SK-N-SH (cell line): ENCODE measurements at regions not wholly inside any gene's neighbourhood (a gene's known extent, or its start where the extent isn't known, plus 50 kb on each side); places are given as distances from the start of the nearest gene placed in this dataset.

Experiments used
- CTCF ChIA-PET: fragments of 300-600, 350-600 bp; formaldehyde crosslinking; extraction: SDS; loops from one replicate; lab custom pipeline; 2021; lab: Yijun Ruan, JAX
- POLR2A ChIA-PET: fragments of 350-600 bp; sonication (Branson Sonifier 250); formaldehyde crosslinking; extraction: SDS; loops from one replicate; lab custom pipeline; 2020; ENCODE audit warnings: antibody characterized with exemption, inconsistent platforms; lab: Yijun Ruan, JAX
- DNase-seq: peaks from one replicate; pipeline ENCODE4 v3.0.0; 2012
- H2AFZ ChIP-seq: fragments of 200-600 bp; sonication (generic); 2 replicates; pipeline ENCODE4 v1.8.1; 2016; ENCODE audit warnings: antibody characterized with exemption, mild to moderate bottlenecking, low read depth
- H3F3A ChIP-seq: fragments of 200-600 bp; sonication (generic); replicated peaks from 2 replicates; pipeline ENCODE3; 2016; ENCODE audit warnings: antibody characterized with exemption, mild to moderate bottlenecking; ENCODE audit not compliant: insufficient read depth
- H3K27ac ChIP-seq, 2 experiments: fragments of 200-500 bp in 1 of 2; fragments of 200-600 bp in 1 of 2; sonication (Bioruptor generic) in 1 of 2; sonication (generic), shearing (Covaris generic) in 1 of 2; 2 replicates each; pipeline versions ENCODE4 v1.5.1 to v1.6.1; 2014 to 2016; ENCODE audit warnings: low read depth in 2 of 2, inconsistent platforms in 1 of 2, low read length in 1 of 2, mild to moderate bottlenecking in 1 of 2, mixed read lengths in 1 of 2
- H3K27me3 ChIP-seq: fragments of 200-600 bp; sonication (generic), shearing (Covaris generic); 2 replicates; pipeline ENCODE4 v1.6.1; 2016; ENCODE audit warnings: mixed run types; ENCODE audit not compliant: insufficient read depth
- H3K36me3 ChIP-seq, 2 experiments: fragments of 200-500 bp in 1 of 2; fragments of 200-600 bp in 1 of 2; sonication (Bioruptor generic) in 1 of 2; sonication (generic) in 1 of 2; replicated peaks in 1 of 2; 2 replicates each; pipeline versions ENCODE3 to v1.5.1; 2014 to 2016; ENCODE audit warnings: low read length in 1 of 2, mild to moderate bottlenecking in 1 of 2; ENCODE audit not compliant: insufficient read depth in 2 of 2, control insufficient read depth in 1 of 2
- H3K4me1 ChIP-seq, 2 experiments: fragments of 200-500 bp in 1 of 2; fragments of 200-600 bp in 1 of 2; sonication (Bioruptor generic) in 1 of 2; sonication (generic), shearing (Covaris generic) in 1 of 2; 2 replicates each; pipeline versions ENCODE4 v1.5.1 to v1.6.1; 2014 to 2016; ENCODE audit warnings: low read depth in 1 of 2, low read length in 1 of 2, mixed run types in 1 of 2; ENCODE audit not compliant: insufficient read depth in 2 of 2, control insufficient read depth in 1 of 2
- H3K4me2 ChIP-seq: fragments of 200-600 bp; sonication (generic), shearing (Covaris generic); 2 replicates; pipeline ENCODE4 v1.6.1; 2017; ENCODE audit warnings: mixed run types
- H3K4me3 ChIP-seq, 2 experiments: fragments of 200-500 bp in 1 of 2; fragments of 200-600 bp in 1 of 2; sonication (Bioruptor generic) in 1 of 2; sonication (generic), shearing (Covaris generic) in 1 of 2; 2 replicates each; pipeline versions ENCODE4 v1.5.1 to v1.8.1; 2014 to 2016; ENCODE audit warnings: low read depth in 2 of 2, inconsistent platforms in 1 of 2, low read length in 1 of 2, mild to moderate bottlenecking in 1 of 2, mixed read lengths in 1 of 2, moderate library complexity in 1 of 2
- H3K79me2 ChIP-seq: fragments of 200-600 bp; sonication (generic); 2 replicates; pipeline ENCODE4 v1.8.1; 2017; ENCODE audit warnings: mild to moderate bottlenecking; ENCODE audit not compliant: insufficient read depth
- H3K9ac ChIP-seq: fragments of 200-600 bp; sonication (generic); 2 replicates; pipeline ENCODE4 v1.6.1; 2017; ENCODE audit warnings: mixed run types
- H3K9me2 ChIP-seq: fragments of 200-600 bp; sonication (generic); 2 replicates; pipeline ENCODE4 v1.6.1; 2017; ENCODE audit warnings: mixed run types
- H3K9me3 ChIP-seq: fragments of 200-600 bp; sonication (generic); 2 replicates; pipeline ENCODE4 v1.6.1; 2017; ENCODE audit warnings: mixed run types, mild to moderate bottlenecking, moderate library complexity
- H4K20me1 ChIP-seq: fragments of 200-600 bp; sonication (generic); 2 replicates; pipeline ENCODE4 v1.6.1; 2017; ENCODE audit warnings: mild to moderate bottlenecking, mixed run types; ENCODE audit not compliant: insufficient read depth
- ELF1 ChIP-seq: IDR thresholded peaks from 2 replicates; pipeline ENCODE4 v1.4.0; 2012
- EP300 ChIP-seq, 2 experiments: IDR thresholded peaks; 2 replicates each; pipeline versions ENCODE4 v1.4.0 to v1.6.1; 2012; ENCODE audit warnings: borderline replicate concordance in 1 of 2, low read depth in 1 of 2, low read length in 1 of 2
- EZH2phosphoT487 ChIP-seq: fragments of 200-600 bp; sonication (generic); IDR thresholded peaks from 2 replicates; pipeline ENCODE4 v1.6.1; 2017; ENCODE audit warnings: low read depth, mixed run types, mild to moderate bottlenecking, antibody characterized with exemption, moderate library complexity, borderline replicate concordance
- FOSL2 ChIP-seq: IDR thresholded peaks from 2 replicates; pipeline ENCODE4 v1.4.0; 2012; ENCODE audit warnings: low read depth, mild to moderate bottlenecking, moderate library complexity, borderline replicate concordance
- FOXM1 ChIP-seq: IDR thresholded peaks from 2 replicates; pipeline ENCODE4 v1.4.0; 2012; ENCODE audit warnings: low read depth, mild to moderate bottlenecking
- GATA2 ChIP-seq: sonication (generic); formaldehyde crosslinking; IDR thresholded peaks from 2 replicates; pipeline ENCODE4 v1.5.0; 2020; ENCODE audit warnings: mild to moderate bottlenecking, missing genetic modification reagents
- JUND ChIP-seq: IDR thresholded peaks from 2 replicates; pipeline ENCODE4 v1.4.0; 2012
- MEF2A ChIP-seq: IDR thresholded peaks from 2 replicates; pipeline ENCODE4 v1.4.0; 2012; ENCODE audit warnings: low read depth, borderline replicate concordance
- MXI1 ChIP-seq: IDR thresholded peaks from 2 replicates; pipeline ENCODE4 v1.6.1; 2012; ENCODE audit warnings: mild to moderate bottlenecking, low read depth, low read length, improper control_type of control experiment
- NFIC ChIP-seq: IDR thresholded peaks from 2 replicates; pipeline ENCODE4 v1.4.0; 2012; ENCODE audit warnings: borderline replicate concordance
- NRF1 ChIP-seq: IDR thresholded peaks from 2 replicates; pipeline ENCODE4 v1.6.1; 2012; ENCODE audit warnings: low read depth, mild to moderate bottlenecking, low read length
- POLR2AphosphoS5 ChIP-seq: IDR thresholded peaks from 2 replicates; pipeline ENCODE4 v1.6.1; 2012; ENCODE audit warnings: low read depth, low read length
- RAD21 ChIP-seq: IDR thresholded peaks from 2 replicates; pipeline ENCODE4 v1.6.1; 2012; ENCODE audit warnings: mild to moderate bottlenecking, low read length
- RFX5 ChIP-seq: IDR thresholded peaks from 2 replicates; pipeline ENCODE4 v1.6.1; 2012; ENCODE audit warnings: mild to moderate bottlenecking, improper control_type of control experiment, low read length
- RXRA ChIP-seq: IDR thresholded peaks from 2 replicates; pipeline ENCODE4 v1.4.0; 2012; ENCODE audit warnings: low read depth, mild to moderate bottlenecking, borderline replicate concordance
- SIN3A ChIP-seq: IDR thresholded peaks from 2 replicates; pipeline ENCODE4 v1.6.1; 2012; ENCODE audit warnings: low read depth, mild to moderate bottlenecking, low read length, moderate library complexity, borderline replicate concordance
- SMC3 ChIP-seq: IDR thresholded peaks from 2 replicates; pipeline ENCODE4 v1.6.1; 2012; ENCODE audit warnings: low read depth, low read length, improper control_type of control experiment
- TAF1 ChIP-seq: IDR thresholded peaks from 2 replicates; pipeline ENCODE4 v1.6.1; 2012; ENCODE audit warnings: low read depth, mild to moderate bottlenecking, low read length, moderate library complexity, borderline replicate concordance
- TCF12 ChIP-seq: IDR thresholded peaks from 2 replicates; pipeline ENCODE4 v1.4.0; 2012
- YY1 ChIP-seq: IDR thresholded peaks from 2 replicates; pipeline ENCODE4 v1.4.0; 2012; ENCODE audit warnings: low read depth, mild to moderate bottlenecking
- WGBS: methylation state at CpG from one replicate; pipeline ENCODE4 v1.1.6; 2017; ENCODE audit warnings: low lambda C conversion rate; 5-methylcytosine and 5-hydroxymethylcytosine counted together
- TF ChIP-seq, protein P1 (sequence below): IDR thresholded peaks from 2 replicates; pipeline ENCODE4 v1.4.0; 2012; ENCODE audit warnings: low read depth, borderline replicate concordance
- TF ChIP-seq, protein P2 (sequence below): IDR thresholded peaks from 2 replicates; pipeline ENCODE4; 2012

DNA sequence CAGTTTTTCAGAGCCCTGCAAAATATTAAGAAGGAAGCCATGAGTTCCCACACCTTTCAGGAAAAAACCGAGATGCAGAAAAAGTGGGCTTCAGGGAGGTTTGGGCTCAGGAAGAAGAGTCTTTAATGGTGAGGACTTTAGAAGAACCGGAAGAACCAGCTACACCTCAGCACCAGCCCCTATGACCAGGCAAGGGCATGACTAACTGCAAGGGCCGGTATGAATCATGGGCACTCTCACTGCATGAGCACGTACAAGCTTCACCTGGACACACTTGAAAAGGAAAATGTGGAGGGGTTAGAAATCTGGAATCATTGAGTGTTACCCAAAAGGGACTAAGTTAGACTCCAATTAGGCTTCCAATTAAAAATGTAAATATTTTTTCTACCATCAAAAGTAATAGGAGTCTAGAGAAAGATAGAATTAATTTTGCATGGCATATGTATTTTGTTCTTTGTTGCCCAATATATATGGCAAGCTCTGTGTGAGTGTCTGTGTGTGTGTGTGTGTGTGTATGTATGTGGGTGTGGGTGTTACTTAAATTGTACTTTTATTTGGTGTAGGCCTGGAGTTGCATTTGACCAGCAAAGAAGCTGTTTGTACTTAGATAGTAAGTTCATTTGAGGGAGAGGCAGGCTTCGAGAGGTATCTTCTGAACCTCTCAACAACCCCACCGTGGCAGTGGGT lies 66.5 kb upstream of the THUMPD2 start:
- H3K4me3 ChIP-seq: no peak overlapping the region
- H3K9me3 ChIP-seq: no peaks in the 10 kb centered on the region
- POLR2A ChIA-PET: no interaction called here
- H3K27ac ChIP-seq: no peak overlapping the region
- no peaks in the 10 kb centered on the region for H3K27me3 ChIP-seq
- DNase-seq: no peak
- CTCF ChIA-PET: interaction anchor here (2.2 kb wide), 1 partner anchor 8 kb away, joined by 8 read pairs; no protein-coding TSS in a partner anchor
- no peak overlapping the region for H2AFZ ChIP-seq
- H3K79me2 ChIP-seq: no peaks in the 10 kb centered on the region
- TF ChIP-seq SIN3A (no peak), FOSL2 (no peak), NRF1 (no peak), EZH2phosphoT487 (no peak), RXRA (no peak), MXI1 (no peak), YY1 (no peak), TAF1 (no peak), RAD21 (no peak), FOXM1 (no peak), MEF2A (no peak), SMC3 (no peak), RFX5 (no peak), NFIC (no peak), POLR2AphosphoS5 (no peak), JUND (no peak)
- TF ChIP-seq, protein P1, sequence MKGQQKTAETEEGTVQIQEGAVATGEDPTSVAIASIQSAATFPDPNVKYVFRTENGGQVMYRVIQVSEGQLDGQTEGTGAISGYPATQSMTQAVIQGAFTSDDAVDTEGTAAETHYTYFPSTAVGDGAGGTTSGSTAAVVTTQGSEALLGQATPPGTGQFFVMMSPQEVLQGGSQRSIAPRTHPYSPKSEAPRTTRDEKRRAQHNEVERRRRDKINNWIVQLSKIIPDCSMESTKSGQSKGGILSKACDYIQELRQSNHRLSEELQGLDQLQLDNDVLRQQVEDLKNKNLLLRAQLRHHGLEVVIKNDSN: no peak
- 42% methylated on average over 6 of the region's 6 CpGs for WGBS
- no peak overlapping the region for H3K9ac ChIP-seq
- H3F3A ChIP-seq: no peaks in the 10 kb centered on the region
- no peaks in the 10 kb centered on the region for H4K20me1 ChIP-seq
- H3K36me3 ChIP-seq: no peaks in the 10 kb centered on the region
- no peaks in the 10 kb centered on the region; a peak in 1 of 4 replicates for H3K4me1 ChIP-seq
- no peak overlapping the region for H3K4me2 ChIP-seq
- H3K9me2 ChIP-seq: no peaks in the 10 kb centered on the region

DNA sequence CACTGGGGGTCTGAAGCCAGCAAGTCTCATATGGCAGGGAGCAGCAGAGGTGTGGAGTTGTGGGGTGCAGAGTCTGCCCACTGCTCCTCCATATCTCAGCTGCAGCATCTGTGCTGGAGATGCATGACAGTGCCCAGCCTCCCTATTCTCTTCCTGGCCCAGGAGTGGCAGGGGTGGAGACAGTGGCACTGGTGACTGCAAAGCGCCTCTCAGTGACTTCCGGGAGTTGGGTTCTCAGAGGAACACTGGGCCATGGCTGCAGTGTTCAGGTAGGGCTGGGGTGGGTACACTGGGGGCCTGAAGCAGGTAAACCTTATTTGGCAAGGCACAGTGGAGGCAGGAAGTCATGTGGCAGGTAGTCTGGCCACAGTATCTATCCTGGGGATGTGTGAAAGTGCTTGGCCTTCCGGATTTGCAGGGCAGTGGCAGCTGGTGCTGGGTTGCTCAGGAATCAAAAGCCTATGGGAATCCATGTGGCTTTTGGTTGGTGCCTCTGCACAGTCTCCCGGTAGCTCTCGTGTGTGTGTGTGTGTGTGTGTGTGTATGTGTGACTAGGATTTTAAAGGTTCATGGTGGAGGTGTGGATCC lies 60.3 kb upstream of the THUMPD2 start:
- H3K36me3 ChIP-seq: no peaks in the 10 kb centered on the region
- H3K9me2 ChIP-seq: no peaks in the 10 kb centered on the region
- no peaks in the 10 kb centered on the region for H3K27me3 ChIP-seq
- 0 out of 2 replicates have a peak, but pooled peaks cover 14% of the 10 kb centered on the region for H3K9me3 ChIP-seq
- H3K4me3 ChIP-seq: no peak overlapping the region
- DNase-seq: no peak
- no peak overlapping the region for H3K27ac ChIP-seq
- ChIA-PET CTCF (interaction anchor here (1.2 to 1.8 kb wide), 3 partner anchors 12 to 28 kb away, joined by 3 to 5 read pairs (median 3); no protein-coding TSS in a partner anchor), POLR2A (no interaction called here)
- H3K79me2 ChIP-seq: no peaks in the 10 kb centered on the region
- no peaks in the 10 kb centered on the region for H4K20me1 ChIP-seq
- no peak overlapping the region for H3K9ac ChIP-seq
- no peak overlapping the region for H3K4me2 ChIP-seq
- H2AFZ ChIP-seq: no peak overlapping the region
- no peaks in the 10 kb centered on the region for H3F3A ChIP-seq
- 35% methylated on average over 5 of the region's 5 CpGs for WGBS
- no peak for TF ChIP-seq YY1
- no peak for TF ChIP-seq TAF1
- TF ChIP-seq, protein P1: no peak
- TF ChIP-seq, protein P2, sequence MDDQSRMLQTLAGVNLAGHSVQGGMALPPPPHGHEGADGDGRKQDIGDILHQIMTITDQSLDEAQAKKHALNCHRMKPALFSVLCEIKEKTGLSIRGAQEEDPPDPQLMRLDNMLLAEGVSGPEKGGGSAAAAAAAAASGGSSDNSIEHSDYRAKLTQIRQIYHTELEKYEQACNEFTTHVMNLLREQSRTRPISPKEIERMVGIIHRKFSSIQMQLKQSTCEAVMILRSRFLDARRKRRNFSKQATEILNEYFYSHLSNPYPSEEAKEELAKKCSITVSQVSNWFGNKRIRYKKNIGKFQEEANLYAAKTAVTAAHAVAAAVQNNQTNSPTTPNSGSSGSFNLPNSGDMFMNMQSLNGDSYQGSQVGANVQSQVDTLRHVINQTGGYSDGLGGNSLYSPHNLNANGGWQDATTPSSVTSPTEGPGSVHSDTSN: no peak
- no peak for TF ChIP-seq GATA2 (CRISPR knock-in tag)
- TF ChIP-seq ELF1: no peak
- no peak for TF ChIP-seq SMC3
- TF ChIP-seq FOXM1: no peak
- TF ChIP-seq EP300 (IDR thresholded peaks at IDR 0.05; ENCODE audit: borderline replicate concordance in 1 of 2, low read depth in 1 of 2, low read length in 1 of 2): no peak
- no peak for TF ChIP-seq TCF12
- no peak for TF ChIP-seq NRF1
- TF ChIP-seq JUND: no peak
- no peaks in the 10 kb centered on the region for H3K4me1 ChIP-seq
